Liver (tissue), 8 donors: ENCODE measurements at regions not wholly inside any gene's neighbourhood (a gene's known extent, or its start where the extent isn't known, plus 50 kb on each side); places are given as distances from the start of the nearest gene placed in this dataset.

Experiments
- DNase-seq: peaks from one replicate; pipeline ENCODE4 v3.0.0-alpha.2; 2017; ENCODE audit warnings: low spot score
- H3K27ac ChIP-seq, 2 donors: one replicate each; pipeline ENCODE4 v1.7.0; 2013; ENCODE audit warnings: inconsistent platforms in 2 of 2, low read length in 2 of 2, control low read depth in 1 of 2, low read depth in 1 of 2, mild to moderate bottlenecking in 1 of 2
- H3K27me3 ChIP-seq, 4 donors: one replicate each; pipeline versions ENCODE4 v1.6.1 to v1.7.0; 2013; ENCODE audit warnings: low read length in 3 of 4, inconsistent platforms in 1 of 4, mild to moderate bottlenecking in 1 of 4, moderate library complexity in 1 of 4; ENCODE audit not compliant: control insufficient read depth in 4 of 4, insufficient read depth in 4 of 4
- H3K36me3 ChIP-seq, 4 donors: one replicate each; pipeline versions ENCODE4 v1.6.1 to v1.7.0; 2013; ENCODE audit warnings: low read length in 3 of 4, mild to moderate bottlenecking in 3 of 4, low read depth in 1 of 4, moderate library complexity in 1 of 4; ENCODE audit not compliant: control insufficient read depth in 4 of 4, insufficient read depth in 3 of 4
- H3K4me1 ChIP-seq, 4 donors: one replicate each; pipeline versions ENCODE4 v1.6.1 to v1.7.0; 2013; ENCODE audit warnings: low read length in 3 of 4, mild to moderate bottlenecking in 3 of 4, moderate library complexity in 1 of 4; ENCODE audit not compliant: control insufficient read depth in 4 of 4, insufficient read depth in 4 of 4
- H3K4me3 ChIP-seq, 3 donors: one replicate each; pipeline versions ENCODE4 v1.6.1 to v1.7.0; 2013; ENCODE audit warnings: low read length in 3 of 3, control low read depth in 1 of 3, low read depth in 1 of 3, mild to moderate bottlenecking in 1 of 3
- H3K9ac ChIP-seq, 2 donors: one replicate each; pipeline ENCODE4 v1.7.0; 2013; ENCODE audit warnings: low read length in 2 of 2, mild to moderate bottlenecking in 2 of 2, moderate library complexity in 2 of 2, control low read depth in 1 of 2, low read depth in 1 of 2
- H3K9me3 ChIP-seq, 4 donors: one replicate each; pipeline versions ENCODE4 v1.6.1 to v1.7.0; 2013; ENCODE audit warnings: low read length in 3 of 4; ENCODE audit not compliant: control insufficient read depth in 4 of 4
- ATF3 ChIP-seq: IDR thresholded peaks from 2 replicates; pipeline ENCODE4 v1.6.1; 2016; ENCODE audit warnings: antibody characterized with exemption
- EGR1 ChIP-seq, 2 donors: IDR thresholded peaks; 2 replicates each; pipeline ENCODE4 v1.6.1; 2016 to 2018; ENCODE audit warnings: antibody characterized with exemption in 2 of 2, low read depth in 2 of 2
- FOXA1 ChIP-seq: IDR thresholded peaks from 2 replicates; pipeline ENCODE4 v1.6.1; 2016; ENCODE audit warnings: antibody characterized with exemption
- FOXA2 ChIP-seq: IDR thresholded peaks from 2 replicates; pipeline ENCODE4 v1.6.1; 2016; ENCODE audit warnings: antibody characterized with exemption
- GABPA ChIP-seq, 2 donors: IDR thresholded peaks in 1 of 2; conservative IDR thresholded peaks in 1 of 2; 2 replicates each; pipeline ENCODE4 v1.6.1; 2016; ENCODE audit warnings: antibody characterized with exemption in 2 of 2, mild to moderate bottlenecking in 1 of 2, moderate library complexity in 1 of 2
- JUND ChIP-seq, 2 donors: IDR thresholded peaks; 2 replicates each; pipeline ENCODE4 v1.6.1; 2016; ENCODE audit warnings: antibody characterized with exemption in 2 of 2
- MAX ChIP-seq: IDR thresholded peaks from 2 replicates; pipeline ENCODE4 v1.6.1; 2016; ENCODE audit warnings: antibody characterized with exemption
- RAD21 ChIP-seq, 2 donors: IDR thresholded peaks; 2 replicates each; pipeline ENCODE4 v1.6.1; 2016; ENCODE audit warnings: antibody characterized with exemption in 2 of 2, mild to moderate bottlenecking in 2 of 2
- SP1 ChIP-seq: IDR thresholded peaks from 2 replicates; pipeline ENCODE4 v1.6.1; 2018; ENCODE audit warnings: antibody characterized with exemption, mild to moderate bottlenecking
- TAF1 ChIP-seq: conservative IDR thresholded peaks from 2 replicates; pipeline ENCODE4 v1.6.1; 2016; ENCODE audit warnings: antibody characterized with exemption, mild to moderate bottlenecking
- YY1 ChIP-seq: IDR thresholded peaks from 2 replicates; pipeline ENCODE4 v1.6.1; 2016; ENCODE audit warnings: antibody characterized with exemption, mild to moderate bottlenecking
- WGBS: extraction: QIAGEN DNeasy Blood & Tissue Kit; methylation state at CpG from one replicate; pipeline ENCODE4 v1.1.7; 2013; 5-methylcytosine and 5-hydroxymethylcytosine counted together
- TF ChIP-seq, protein P1 (sequence below): IDR thresholded peaks from 2 replicates; pipeline ENCODE4 v1.6.1; 2016; ENCODE audit warnings: antibody characterized with exemption
- TF ChIP-seq, protein P2 (sequence below): IDR thresholded peaks from 2 replicates; pipeline ENCODE4 v1.6.1; 2016; ENCODE audit warnings: antibody characterized with exemption, mild to moderate bottlenecking
- TF ChIP-seq, protein P3 (sequence below): fragments of 150-350 bp; IDR thresholded peaks from 2 replicates; pipeline ENCODE4 v1.5.1; 2017; ENCODE audit warnings: improper control_type of control experiment, low read depth, low read length; ENCODE audit not compliant: missing input control
- donor health status: healthy.
- donor health status: healthy.
- donor health status: healthy.
- donor health status: healthy.
- donor health status: healthy.

DNA sequence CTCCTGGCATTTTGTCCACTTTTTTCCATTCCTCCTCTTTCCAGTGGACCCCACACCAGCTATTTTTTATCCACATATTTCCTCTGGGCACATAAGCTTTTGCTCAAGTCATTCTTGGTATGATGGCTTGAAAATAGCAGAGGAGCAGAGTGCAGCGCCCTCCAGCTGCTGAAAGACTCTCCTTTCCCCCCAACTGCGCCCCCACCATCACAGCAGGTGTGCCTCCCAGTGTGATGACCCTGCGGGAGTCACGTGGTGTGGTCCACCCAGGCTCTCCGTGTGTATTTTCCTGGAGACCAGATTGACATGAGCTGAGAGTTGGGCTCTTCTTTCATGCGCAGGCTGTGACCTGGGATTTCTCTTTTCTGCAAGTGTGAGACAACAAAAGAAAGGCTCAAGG is 1241.6 kb downstream of the TBC1D22A start:
- 49% methylated on average over 6 of the region's 6 CpGs for WGBS

GRCh38 chr22:48001101-48001500 is 1238.7 kb downstream of the TBC1D22A start:
- Histone ChIP-seq H3K27me3 (peaks cover 0 to 8% (median 0%) of the 10 kb centered on the region in 4 donors), H3K9me3 (no peaks in the 10 kb centered on the region), H3K4me3 (no peak overlapping the region), H3K9ac (no peak overlapping the region), H3K4me1 (no peaks in the 10 kb centered on the region), H3K36me3 (no peaks in the 10 kb centered on the region), H3K27ac (no peak overlapping the region)
- WGBS: 78% methylated on average over 11 of the region's 11 CpGs
- TF ChIP-seq ATF3: no peak
- TF ChIP-seq, protein P1, sequence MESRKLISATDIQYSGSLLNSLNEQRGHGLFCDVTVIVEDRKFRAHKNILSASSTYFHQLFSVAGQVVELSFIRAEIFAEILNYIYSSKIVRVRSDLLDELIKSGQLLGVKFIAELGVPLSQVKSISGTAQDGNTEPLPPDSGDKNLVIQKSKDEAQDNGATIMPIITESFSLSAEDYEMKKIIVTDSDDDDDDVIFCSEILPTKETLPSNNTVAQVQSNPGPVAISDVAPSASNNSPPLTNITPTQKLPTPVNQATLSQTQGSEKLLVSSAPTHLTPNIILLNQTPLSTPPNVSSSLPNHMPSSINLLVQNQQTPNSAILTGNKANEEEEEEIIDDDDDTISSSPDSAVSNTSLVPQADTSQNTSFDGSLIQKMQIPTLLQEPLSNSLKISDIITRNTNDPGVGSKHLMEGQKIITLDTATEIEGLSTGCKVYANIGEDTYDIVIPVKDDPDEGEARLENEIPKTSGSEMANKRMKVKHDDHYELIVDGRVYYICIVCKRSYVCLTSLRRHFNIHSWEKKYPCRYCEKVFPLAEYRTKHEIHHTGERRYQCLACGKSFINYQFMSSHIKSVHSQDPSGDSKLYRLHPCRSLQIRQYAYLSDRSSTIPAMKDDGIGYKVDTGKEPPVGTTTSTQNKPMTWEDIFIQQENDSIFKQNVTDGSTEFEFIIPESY: no peak
- TF ChIP-seq SP1: no peak
- TF ChIP-seq, protein P2, sequence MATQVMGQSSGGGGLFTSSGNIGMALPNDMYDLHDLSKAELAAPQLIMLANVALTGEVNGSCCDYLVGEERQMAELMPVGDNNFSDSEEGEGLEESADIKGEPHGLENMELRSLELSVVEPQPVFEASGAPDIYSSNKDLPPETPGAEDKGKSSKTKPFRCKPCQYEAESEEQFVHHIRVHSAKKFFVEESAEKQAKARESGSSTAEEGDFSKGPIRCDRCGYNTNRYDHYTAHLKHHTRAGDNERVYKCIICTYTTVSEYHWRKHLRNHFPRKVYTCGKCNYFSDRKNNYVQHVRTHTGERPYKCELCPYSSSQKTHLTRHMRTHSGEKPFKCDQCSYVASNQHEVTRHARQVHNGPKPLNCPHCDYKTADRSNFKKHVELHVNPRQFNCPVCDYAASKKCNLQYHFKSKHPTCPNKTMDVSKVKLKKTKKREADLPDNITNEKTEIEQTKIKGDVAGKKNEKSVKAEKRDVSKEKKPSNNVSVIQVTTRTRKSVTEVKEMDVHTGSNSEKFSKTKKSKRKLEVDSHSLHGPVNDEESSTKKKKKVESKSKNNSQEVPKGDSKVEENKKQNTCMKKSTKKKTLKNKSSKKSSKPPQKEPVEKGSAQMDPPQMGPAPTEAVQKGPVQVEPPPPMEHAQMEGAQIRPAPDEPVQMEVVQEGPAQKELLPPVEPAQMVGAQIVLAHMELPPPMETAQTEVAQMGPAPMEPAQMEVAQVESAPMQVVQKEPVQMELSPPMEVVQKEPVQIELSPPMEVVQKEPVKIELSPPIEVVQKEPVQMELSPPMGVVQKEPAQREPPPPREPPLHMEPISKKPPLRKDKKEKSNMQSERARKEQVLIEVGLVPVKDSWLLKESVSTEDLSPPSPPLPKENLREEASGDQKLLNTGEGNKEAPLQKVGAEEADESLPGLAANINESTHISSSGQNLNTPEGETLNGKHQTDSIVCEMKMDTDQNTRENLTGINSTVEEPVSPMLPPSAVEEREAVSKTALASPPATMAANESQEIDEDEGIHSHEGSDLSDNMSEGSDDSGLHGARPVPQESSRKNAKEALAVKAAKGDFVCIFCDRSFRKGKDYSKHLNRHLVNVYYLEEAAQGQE: no peak
- TF ChIP-seq RAD21 (IDR thresholded peaks at IDR 0.05): no peak
- no peak for TF ChIP-seq JUND (IDR thresholded peaks at IDR 0.05)
- DNase-seq: no peak

More for the DNA sequence above, 1241.6 kb downstream of the TBC1D22A start:
- peaks cover 0 to 8% (median 0%) of the 10 kb centered on the region in 4 donors for H3K27me3 ChIP-seq
- no peaks in the 10 kb centered on the region for H3K36me3 ChIP-seq
- no peak overlapping the region for H3K9ac ChIP-seq
- DNase-seq: no peak
- H3K9me3 ChIP-seq: no peaks in the 10 kb centered on the region
- H3K4me1 ChIP-seq: no peaks in the 10 kb centered on the region
- TF ChIP-seq YY1: no peak
- TF ChIP-seq, protein P3, sequence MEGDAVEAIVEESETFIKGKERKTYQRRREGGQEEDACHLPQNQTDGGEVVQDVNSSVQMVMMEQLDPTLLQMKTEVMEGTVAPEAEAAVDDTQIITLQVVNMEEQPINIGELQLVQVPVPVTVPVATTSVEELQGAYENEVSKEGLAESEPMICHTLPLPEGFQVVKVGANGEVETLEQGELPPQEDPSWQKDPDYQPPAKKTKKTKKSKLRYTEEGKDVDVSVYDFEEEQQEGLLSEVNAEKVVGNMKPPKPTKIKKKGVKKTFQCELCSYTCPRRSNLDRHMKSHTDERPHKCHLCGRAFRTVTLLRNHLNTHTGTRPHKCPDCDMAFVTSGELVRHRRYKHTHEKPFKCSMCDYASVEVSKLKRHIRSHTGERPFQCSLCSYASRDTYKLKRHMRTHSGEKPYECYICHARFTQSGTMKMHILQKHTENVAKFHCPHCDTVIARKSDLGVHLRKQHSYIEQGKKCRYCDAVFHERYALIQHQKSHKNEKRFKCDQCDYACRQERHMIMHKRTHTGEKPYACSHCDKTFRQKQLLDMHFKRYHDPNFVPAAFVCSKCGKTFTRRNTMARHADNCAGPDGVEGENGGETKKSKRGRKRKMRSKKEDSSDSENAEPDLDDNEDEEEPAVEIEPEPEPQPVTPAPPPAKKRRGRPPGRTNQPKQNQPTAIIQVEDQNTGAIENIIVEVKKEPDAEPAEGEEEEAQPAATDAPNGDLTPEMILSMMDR: no peak
- TF ChIP-seq TAF1: no peak
- TF ChIP-seq FOXA1: no peak
- no peak overlapping the region for H3K4me3 ChIP-seq
- H3K27ac ChIP-seq: no peak overlapping the region

- WGBS: 77% methylated on average over 8 of the region's 8 CpGs
- H3K27me3 ChIP-seq: no peaks in the 10 kb centered on the region
- TF ChIP-seq, protein P3: no peak
- TF ChIP-seq FOXA2 (no peak), MAX (no peak), GABPA (IDR thresholded peaks at IDR 0.05 in 1 of 2, conservative IDR thresholded peaks at IDR 0.05 in 1 of 2) (no peak), EGR1 (IDR thresholded peaks at IDR 0.05; ENCODE audit: low read depth in 2 of 2) (no peak), SP1 (no peak), TAF1 (no peak), YY1 (no peak)
- TF ChIP-seq, protein P1: no peak
These were observed 1235.2 kb downstream of the TBC1D22A start for GRCh38 chr22:47997612-47998011.

More at GRCh38 chr22:47997612-47998011, 1235.2 kb downstream of the TBC1D22A start:
- Histone ChIP-seq H3K27ac (no peak overlapping the region), H3K4me3 (no peak overlapping the region), H3K4me1 (no peaks in the 10 kb centered on the region), H3K36me3 (no peaks in the 10 kb centered on the region), H3K9me3 (no peaks in the 10 kb centered on the region), H3K9ac (no peak overlapping the region)
- DNase-seq: no peak
